SK-N-SH treated with all-trans-retinoic acid at 6 μM for 48 hours (cell line): ENCODE measurements at regions not wholly inside any gene's neighbourhood (a gene's known extent, or its start where the extent isn't known, plus 50 kb on each side); places are given as distances from the start of the nearest gene placed in this dataset.

Experiments used
- BACH2 ChIP-seq: fragments of 250-450 bp; sonication (Bioruptor Pico); IDR thresholded peaks from 2 replicates; pipeline ENCODE4 v1.9.0; 2021; ENCODE audit warnings: mild to moderate bottlenecking, borderline replicate concordance
- CREB5 ChIP-seq: fragments of 250-450 bp; sonication (Bioruptor Pico); IDR thresholded peaks from 2 replicates; pipeline ENCODE4 v1.5.1; 2020; ENCODE audit warnings: low read depth, mild to moderate bottlenecking, moderate library complexity
- CSRNP3 ChIP-seq: fragments of 250-450 bp; sonication (Bioruptor Pico); IDR thresholded peaks from 2 replicates; pipeline ENCODE4 v1.5.1; 2021; ENCODE audit warnings: mild to moderate bottlenecking, moderate library complexity
- ISL1 ChIP-seq: fragments of 250-450 bp; sonication (Bioruptor Pico); IDR thresholded peaks from 2 replicates; pipeline ENCODE4 v2.1.2; 2022; ENCODE audit warnings: mild to moderate bottlenecking, moderate library complexity
- PPARA ChIP-seq: fragments of 250-450 bp; sonication (Bioruptor Pico); IDR thresholded peaks from 2 replicates; pipeline ENCODE4 v1.5.0; 2020; ENCODE audit warnings: mild to moderate bottlenecking, borderline replicate concordance
- RARB ChIP-seq: fragments of 250-450 bp; sonication (Bioruptor Pico); IDR thresholded peaks from 2 replicates; pipeline ENCODE4 v1.8.0; 2021; ENCODE audit warnings: mild to moderate bottlenecking, moderate library complexity
- SNAI2 ChIP-seq: fragments of 250-450 bp; sonication (Bioruptor Pico); IDR thresholded peaks from 2 replicates; pipeline ENCODE4 v1.5.0; 2020; ENCODE audit warnings: mild to moderate bottlenecking, moderate library complexity
- TOX ChIP-seq: fragments of 250-450 bp; sonication (Bioruptor Pico); IDR thresholded peaks from 2 replicates; pipeline ENCODE4 v1.8.0; 2021; ENCODE audit warnings: mild to moderate bottlenecking, moderate library complexity, borderline replicate concordance
- TSHZ2 ChIP-seq: fragments of 250-450 bp; sonication (Bioruptor Pico); IDR thresholded peaks from 2 replicates; pipeline ENCODE4 v1.5.0; 2020; ENCODE audit warnings: mild to moderate bottlenecking, moderate library complexity
- ZFP30 ChIP-seq: fragments of 450-650 bp; formaldehyde crosslinking; IDR thresholded peaks from 2 replicates; pipeline ENCODE4 v1.5.0; 2022; ENCODE audit warnings: mild to moderate bottlenecking, moderate library complexity
- ZNF565 ChIP-seq: fragments of 450-650 bp; formaldehyde crosslinking; conservative IDR thresholded peaks from 2 replicates; pipeline ENCODE4 v1.5.0; 2020; ENCODE audit warnings: low read depth, mild to moderate bottlenecking, moderate library complexity

- TF ChIP-seq ISL1 (CRISPR knock-in tag) (no peak), ZNF565 (CRISPR knock-in tag) (no peak), ZFP30 (CRISPR knock-in tag) (no peak), TSHZ2 (CRISPR knock-in tag) (no peak), SNAI2 (no peak), RARB (CRISPR knock-in tag) (no peak), CSRNP3 (CRISPR knock-in tag) (no peak), PPARA (CRISPR knock-in tag) (no peak), CREB5 (no peak), BACH2 (CRISPR knock-in tag) (no peak), TOX (no peak)
Observed at GRCh38 chrX:16466640-16467432, 183.1 kb upstream of the S100G start.
